HEK293 (cell line): ENCODE measurements at regions not wholly inside any gene's neighbourhood (a gene's known extent, or its start where the extent isn't known, plus 50 kb on each side); places are given as distances from the start of the nearest gene placed in this dataset.

ENCODE experiments used
- CTCF ChIA-PET: fragments of 350-600 bp; formaldehyde crosslinking; extraction: SDS; loops from one replicate; lab custom pipeline; 2021; ENCODE audit warnings: antibody characterized with exemption; lab: Yijun Ruan, JAX
- POLR2A ChIA-PET: fragments of 300-600 bp; formaldehyde crosslinking; extraction: SDS; loops from one replicate; lab custom pipeline; 2020; ENCODE audit warnings: antibody characterized with exemption, inconsistent platforms; lab: Yijun Ruan, JAX
- H3K27ac ChIP-seq: fragments of 200-500 bp; sonication (Bioruptor generic); 2 replicates; pipeline ENCODE4 v1.5.1; 2014; ENCODE audit warnings: low read depth, low read length, control low read depth, inconsistent platforms; ENCODE audit errors: extremely low read depth
- H3K36me3 ChIP-seq, 2 experiments: fragments of 200-500 bp in 1 of 2; sonication (Bioruptor generic) in 1 of 2; 1 replicate in 1 of 2; 2 replicates in 1 of 2; pipeline ENCODE4 v1.5.1; 2014 to 2017; ENCODE audit warnings: inconsistent platforms in 2 of 2, low read length in 2 of 2; ENCODE audit not compliant: control insufficient read depth in 2 of 2, insufficient read depth in 1 of 2
- H3K4me1 ChIP-seq: fragments of 200-500 bp; sonication (Bioruptor generic); 2 replicates; pipeline ENCODE4 v1.5.1; 2014; ENCODE audit warnings: mild to moderate bottlenecking, low read length, inconsistent platforms; ENCODE audit not compliant: control insufficient read depth, insufficient read depth
- H3K4me3 ChIP-seq: 2 replicates; pipeline ENCODE4 v1.5.1; 2011; ENCODE audit warnings: low read depth, mild to moderate bottlenecking, control low read depth, low read length, moderate library complexity
- H3K9me3 ChIP-seq: fragments of 200-500 bp; sonication (Bioruptor generic); 2 replicates; pipeline ENCODE4 v1.5.1; 2014; ENCODE audit warnings: low read depth, low read length, inconsistent platforms; ENCODE audit not compliant: control insufficient read depth, insufficient read depth
- GLIS1 ChIP-seq: fragments of 450-650 bp; formaldehyde crosslinking; IDR thresholded peaks from 2 replicates; pipeline ENCODE4 v1.5.1; 2016; ENCODE audit warnings: missing biosample characterization, missing genetic modification characterization
- SCRT1 ChIP-seq: fragments of 450-650 bp; formaldehyde crosslinking; IDR thresholded peaks from 2 replicates; pipeline ENCODE4 v1.5.1; 2016; ENCODE audit warnings: missing biosample characterization, missing genetic modification characterization, borderline replicate concordance
- ZNF394 ChIP-seq: fragments of 450-650 bp; formaldehyde crosslinking; IDR thresholded peaks from 2 replicates; pipeline ENCODE4 v1.5.1; 2016; ENCODE audit warnings: missing biosample characterization, missing genetic modification characterization, mild to moderate bottlenecking, moderate library complexity, borderline replicate concordance
- ZNF549 ChIP-seq: fragments of 450-650 bp; IDR thresholded peaks from 2 replicates; pipeline ENCODE4 v1.5.1; 2018; ENCODE audit warnings: missing biosample characterization, missing genetic modification characterization, mild to moderate bottlenecking, inconsistent platforms, moderate library complexity
- ZNF610 ChIP-seq: fragments of 450-650 bp; formaldehyde crosslinking; IDR thresholded peaks from 2 replicates; pipeline ENCODE4 v1.5.1; 2016; ENCODE audit warnings: missing biosample characterization, missing genetic modification characterization, borderline replicate concordance
- ZXDB ChIP-seq: fragments of 450-650 bp; formaldehyde crosslinking; IDR thresholded peaks from 2 replicates; pipeline ENCODE4 v1.5.1; 2016; ENCODE audit warnings: missing biosample characterization, missing genetic modification characterization
- TF ChIP-seq, protein P1 (sequence below): fragments of 450-650 bp; formaldehyde crosslinking; IDR thresholded peaks from 2 replicates; pipeline ENCODE4 v1.5.1; 2017; ENCODE audit warnings: missing biosample characterization, mild to moderate bottlenecking, missing genetic modification characterization, moderate library complexity
- TF ChIP-seq, protein P2 (sequence below): fragments of 450-650 bp; formaldehyde crosslinking; IDR thresholded peaks from 2 replicates; pipeline ENCODE4 v1.5.1; 2016; ENCODE audit warnings: missing biosample characterization, missing genetic modification characterization
- TF ChIP-seq, protein P3 (sequence below): fragments of 450-650 bp; formaldehyde crosslinking; IDR thresholded peaks from 2 replicates; pipeline ENCODE4 v1.5.1; 2016; ENCODE audit warnings: missing biosample characterization, missing genetic modification characterization

DNA sequence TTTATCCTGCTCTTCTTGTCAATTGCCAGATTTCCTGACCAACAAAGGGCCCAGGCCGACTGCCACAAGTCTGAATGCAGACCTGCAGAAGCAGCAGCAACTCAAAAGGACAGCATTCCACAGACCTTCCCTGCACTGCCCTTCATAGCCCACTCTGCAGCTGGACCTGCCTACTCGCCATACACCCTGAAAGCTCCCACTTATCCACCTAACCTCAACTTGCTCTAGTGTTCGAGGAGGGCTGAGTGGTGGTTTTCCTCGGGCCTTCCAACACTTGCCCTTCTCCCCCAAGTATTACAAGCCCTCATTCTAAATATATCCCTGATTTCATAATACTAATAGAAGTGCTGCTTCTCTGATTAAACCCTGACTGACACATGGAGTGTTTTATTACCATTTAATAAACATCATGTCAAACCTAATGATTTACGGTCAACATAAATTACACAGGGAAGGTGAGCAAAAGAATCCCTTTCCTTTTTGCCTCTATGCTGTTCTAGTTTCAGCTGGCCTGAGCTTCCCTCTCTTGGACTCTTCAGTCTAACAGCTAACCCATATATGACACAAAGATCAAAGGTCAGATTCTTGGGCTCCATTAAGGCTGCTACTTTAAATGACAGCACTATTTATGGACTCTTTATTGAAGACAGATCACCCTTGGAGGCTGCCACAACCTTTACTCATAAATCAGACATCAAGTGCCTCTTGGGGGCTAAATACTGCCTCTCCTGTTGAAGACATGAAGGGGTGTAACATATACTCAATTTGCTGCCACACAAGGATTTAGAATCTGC, 1546.9 kb upstream of the TMEM132C start:
- ChIA-PET CTCF (no interaction called here), POLR2A (no interaction called here)
- TF ChIP-seq GLIS1 (tag by site-specific recombination) (no peak), SCRT1 (tag by site-specific recombination) (no peak), ZNF610 (no peak)
- TF ChIP-seq, protein P1, sequence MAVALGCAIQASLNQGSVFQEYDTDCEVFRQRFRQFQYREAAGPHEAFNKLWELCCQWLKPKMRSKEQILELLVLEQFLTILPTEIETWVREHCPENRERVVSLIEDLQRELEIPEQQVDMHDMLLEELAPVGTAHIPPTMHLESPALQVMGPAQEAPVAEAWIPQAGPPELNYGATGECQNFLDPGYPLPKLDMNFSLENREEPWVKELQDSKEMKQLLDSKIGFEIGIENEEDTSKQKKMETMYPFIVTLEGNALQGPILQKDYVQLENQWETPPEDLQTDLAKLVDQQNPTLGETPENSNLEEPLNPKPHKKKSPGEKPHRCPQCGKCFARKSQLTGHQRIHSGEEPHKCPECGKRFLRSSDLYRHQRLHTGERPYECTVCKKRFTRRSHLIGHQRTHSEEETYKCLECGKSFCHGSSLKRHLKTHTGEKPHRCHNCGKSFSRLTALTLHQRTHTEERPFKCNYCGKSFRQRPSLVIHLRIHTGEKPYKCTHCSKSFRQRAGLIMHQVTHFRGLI (tag by site-specific recombination), result no peak
- Histone ChIP-seq H3K27ac (no peak overlapping the region), H3K4me1 (no peaks in the 10 kb centered on the region), H3K9me3 (no peaks in the 10 kb centered on the region), H3K36me3 (no peaks in the 10 kb centered on the region), H3K4me3 (no peak overlapping the region)

DNA sequence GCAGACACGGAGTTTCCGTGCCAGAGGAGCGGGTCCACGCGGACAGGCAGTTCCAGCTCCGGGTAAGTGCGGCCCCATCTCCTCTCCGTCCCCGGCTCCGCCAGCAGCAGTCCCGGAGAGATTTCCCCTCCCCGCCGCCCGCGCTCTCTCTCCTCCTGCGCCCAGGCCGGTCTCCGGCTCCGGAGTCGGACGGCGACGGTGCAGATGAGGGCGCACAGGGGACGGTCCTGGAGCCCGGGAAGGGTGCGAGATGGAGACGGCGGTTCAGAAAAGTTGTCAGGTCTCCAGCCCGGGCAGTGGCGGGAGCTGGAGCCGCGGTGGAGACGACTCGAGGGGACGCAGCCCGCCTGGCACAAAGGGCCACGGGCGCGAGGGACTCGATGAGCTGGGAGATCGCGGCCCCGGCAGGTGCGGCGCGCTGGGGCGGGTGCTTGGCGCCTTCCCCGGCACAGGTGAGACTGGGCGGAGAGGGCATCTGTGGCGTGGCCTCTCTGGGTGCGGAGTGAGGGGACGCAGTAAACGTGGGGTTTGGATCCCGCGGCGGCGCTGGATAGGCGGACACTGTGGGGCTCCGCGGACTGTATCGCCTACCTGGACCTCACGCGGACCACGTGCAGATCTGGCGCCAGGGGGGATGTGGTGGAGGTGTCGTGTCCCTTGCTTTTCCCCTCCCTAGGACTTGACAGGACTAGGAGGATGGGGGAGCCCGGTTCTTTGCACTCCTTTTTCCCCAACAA, 1540.3 kb upstream of the TMEM132C start:
- POLR2A ChIA-PET, result no interaction called here

DNA sequence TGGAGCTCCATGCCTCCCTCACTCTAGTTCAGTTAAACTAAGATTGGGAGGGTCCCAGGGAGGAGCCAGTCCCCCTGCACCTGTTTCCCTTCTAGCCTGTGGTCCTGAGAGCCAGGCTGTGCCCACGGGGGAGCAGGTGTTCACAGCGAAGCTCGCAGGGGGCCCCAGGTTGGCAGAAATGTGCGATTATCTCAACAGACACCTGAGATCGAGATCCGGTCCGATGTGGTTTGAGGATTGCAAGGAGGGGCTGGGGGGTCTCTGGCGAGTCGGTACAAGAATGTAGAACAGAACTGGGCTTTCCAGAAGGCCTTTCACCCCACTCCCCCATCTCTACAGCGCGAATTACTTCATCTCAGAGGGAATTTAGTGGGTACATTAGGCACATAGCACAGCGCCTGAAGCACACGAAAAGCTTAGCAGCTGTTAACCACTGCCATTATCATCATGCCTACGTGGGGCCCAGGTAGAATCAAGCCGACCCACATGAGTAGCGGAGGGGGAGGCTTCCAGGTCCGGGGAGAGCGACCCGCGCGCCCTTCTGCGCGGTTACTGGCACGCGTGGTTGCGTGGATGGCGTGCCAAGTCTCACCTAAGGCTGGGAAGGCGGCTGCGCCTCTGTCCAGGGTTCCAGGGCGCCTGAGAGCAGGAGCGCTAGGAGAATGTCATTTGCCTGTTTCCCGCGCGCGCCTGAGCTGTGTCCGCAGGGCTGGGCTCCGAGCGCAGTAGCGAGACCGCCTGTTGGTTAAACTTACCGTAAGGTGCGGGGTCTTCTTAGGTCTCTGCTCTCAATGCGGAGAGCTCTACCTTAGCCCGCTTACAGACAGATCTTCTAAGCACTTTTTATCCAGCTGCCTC, 1539.5 kb upstream of the TMEM132C start:
- ChIA-PET POLR2A (no interaction called here), CTCF (interaction anchor here (0.7 to 4.0 kb wide), 3 partner anchors 20 to 624 kb away, joined by 3 to 18 read pairs (median 3); no protein-coding TSS in a partner anchor)
- Histone ChIP-seq H3K9me3 (no peaks in the 10 kb centered on the region), H3K4me3 (no peak overlapping the region), H3K4me1 (no peaks in the 10 kb centered on the region), H3K27ac (no peak overlapping the region), H3K36me3 (no peaks in the 10 kb centered on the region)
- TF ChIP-seq, protein P2, sequence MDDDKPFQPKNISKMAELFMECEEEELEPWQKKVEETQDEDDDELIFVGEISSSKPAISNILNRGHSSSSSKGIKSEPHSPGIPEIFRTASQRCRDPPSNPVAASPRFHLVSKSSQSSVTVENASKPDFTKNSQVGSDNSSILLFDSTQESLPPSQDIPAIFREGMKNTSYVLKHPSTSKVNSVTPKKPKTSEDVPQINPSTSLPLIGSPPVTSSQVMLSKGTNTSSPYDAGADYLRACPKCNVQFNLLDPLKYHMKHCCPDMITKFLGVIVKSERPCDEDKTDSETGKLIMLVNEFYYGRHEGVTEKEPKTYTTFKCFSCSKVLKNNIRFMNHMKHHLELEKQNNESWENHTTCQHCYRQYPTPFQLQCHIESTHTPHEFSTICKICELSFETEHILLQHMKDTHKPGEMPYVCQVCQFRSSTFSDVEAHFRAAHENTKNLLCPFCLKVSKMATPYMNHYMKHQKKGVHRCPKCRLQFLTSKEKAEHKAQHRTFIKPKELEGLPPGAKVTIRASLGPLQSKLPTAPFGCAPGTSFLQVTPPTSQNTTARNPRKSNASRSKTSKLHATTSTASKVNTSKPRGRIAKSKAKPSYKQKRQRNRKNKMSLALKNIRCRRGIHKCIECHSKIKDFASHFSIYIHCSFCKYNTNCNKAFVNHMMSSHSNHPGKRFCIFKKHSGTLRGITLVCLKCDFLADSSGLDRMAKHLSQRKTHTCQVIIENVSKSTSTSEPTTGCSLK (tag by site-specific recombination), result no peak
- no peak for TF ChIP-seq ZXDB (tag by site-specific recombination)

More for the DNA sequence above, 1540.3 kb upstream of the TMEM132C start:
- Histone ChIP-seq H3K36me3 (no peaks in the 10 kb centered on the region), H3K4me1 (no peaks in the 10 kb centered on the region), H3K27ac (no peak overlapping the region), H3K4me3 (no peak overlapping the region), H3K9me3 (no peaks in the 10 kb centered on the region)
- CTCF ChIA-PET, result interaction anchor here (0.9 kb wide), 1 partner anchor 109 kb away, joined by 3 read pairs; no protein-coding TSS in a partner anchor
- TF ChIP-seq ZNF610 (no peak), ZNF394 (tag by site-specific recombination) (no peak), ZNF549 (no peak)
- TF ChIP-seq, protein P2 (tag by site-specific recombination), result no peak
- TF ChIP-seq, protein P3, sequence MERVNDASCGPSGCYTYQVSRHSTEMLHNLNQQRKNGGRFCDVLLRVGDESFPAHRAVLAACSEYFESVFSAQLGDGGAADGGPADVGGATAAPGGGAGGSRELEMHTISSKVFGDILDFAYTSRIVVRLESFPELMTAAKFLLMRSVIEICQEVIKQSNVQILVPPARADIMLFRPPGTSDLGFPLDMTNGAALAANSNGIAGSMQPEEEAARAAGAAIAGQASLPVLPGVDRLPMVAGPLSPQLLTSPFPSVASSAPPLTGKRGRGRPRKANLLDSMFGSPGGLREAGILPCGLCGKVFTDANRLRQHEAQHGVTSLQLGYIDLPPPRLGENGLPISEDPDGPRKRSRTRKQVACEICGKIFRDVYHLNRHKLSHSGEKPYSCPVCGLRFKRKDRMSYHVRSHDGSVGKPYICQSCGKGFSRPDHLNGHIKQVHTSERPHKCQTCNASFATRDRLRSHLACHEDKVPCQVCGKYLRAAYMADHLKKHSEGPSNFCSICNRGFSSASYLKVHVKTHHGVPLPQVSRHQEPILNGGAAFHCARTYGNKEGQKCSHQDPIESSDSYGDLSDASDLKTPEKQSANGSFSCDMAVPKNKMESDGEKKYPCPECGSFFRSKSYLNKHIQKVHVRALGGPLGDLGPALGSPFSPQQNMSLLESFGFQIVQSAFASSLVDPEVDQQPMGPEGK (tag by site-specific recombination), result no peak
